ENCODE measurements at regions not wholly inside any gene's neighbourhood (a gene's known extent, or its start where the extent isn't known, plus 50 kb on each side); places are given as distances from the start of the nearest gene placed in this dataset.

DNA sequence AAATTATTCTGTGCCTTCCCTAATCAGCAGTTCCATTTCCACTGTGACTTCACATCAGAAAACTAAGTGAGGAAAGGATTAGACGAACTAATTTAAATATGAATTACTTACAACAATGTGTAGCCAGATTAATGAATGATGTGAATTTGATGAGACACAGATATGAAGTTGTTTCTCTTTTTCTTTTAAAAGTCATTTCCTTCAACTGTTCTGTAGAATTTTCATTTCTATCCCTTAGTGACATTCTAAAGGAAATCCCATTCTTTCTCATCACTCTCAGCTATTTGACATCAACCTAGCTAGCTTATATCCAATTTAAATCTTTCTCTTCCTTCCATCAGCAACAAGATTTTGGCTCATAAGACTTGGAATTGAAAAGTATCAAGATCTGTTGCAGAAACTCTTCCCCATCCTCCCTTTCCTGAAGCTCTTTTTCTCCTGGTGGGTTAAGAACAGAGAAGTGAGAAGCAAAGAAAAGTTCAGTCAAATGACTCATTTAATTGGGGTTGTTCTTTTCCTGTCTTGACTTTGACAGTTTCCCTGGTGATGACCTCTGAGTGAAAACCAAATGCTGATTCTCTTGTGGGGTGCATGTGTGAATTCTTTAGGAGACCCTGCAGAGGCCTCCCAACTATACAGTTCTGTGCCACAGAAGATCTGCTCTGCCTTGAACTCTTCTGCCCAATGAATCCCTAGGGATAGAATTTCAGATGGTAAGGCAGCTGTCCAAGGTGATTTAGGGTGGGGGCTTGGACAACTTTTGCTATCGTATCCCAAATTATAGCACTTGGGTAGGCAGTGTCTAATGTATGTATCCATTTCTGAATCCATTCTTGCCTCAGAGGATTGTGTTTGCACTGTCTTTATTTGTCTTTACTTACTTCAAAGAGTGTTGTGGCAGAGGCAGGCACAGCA lies 232.5 kb upstream of the GPRIN3 start:
- H3K27ac Mint-ChIP-seq: no peak overlapping the region
- no peak overlapping the region for H3K4me3 Mint-ChIP-seq
- no peak for ATAC-seq
- DNase-seq: no peak
- H3K9me3 Mint-ChIP-seq: peaks cover 16 to 35% of the 10 kb centered on the region in 2 donors
- H3K27me3 Mint-ChIP-seq: peaks cover 38% of the 10 kb centered on the region
- H3K4me1 Mint-ChIP-seq: peaks cover 12% of the 10 kb centered on the region

DNA sequence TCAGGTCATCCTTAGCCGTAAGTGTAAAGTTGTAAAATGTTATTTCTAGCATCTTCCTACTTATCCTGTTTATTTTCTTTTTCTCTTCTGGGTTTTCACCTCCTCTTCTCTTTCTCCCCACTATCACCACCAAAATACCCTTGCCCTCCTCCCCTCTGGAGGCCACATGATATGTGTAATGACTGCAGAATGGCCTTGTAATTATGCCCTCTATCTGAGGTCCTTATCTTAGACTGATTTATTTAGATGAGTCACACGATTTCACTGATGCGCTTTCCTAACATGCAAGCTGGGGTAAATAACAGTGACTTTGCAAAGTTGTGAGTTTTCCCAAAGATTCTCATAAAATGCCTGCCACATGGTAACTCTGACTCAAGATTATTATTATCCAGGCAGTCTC lies 231.8 kb upstream of the GPRIN3 start:
- ATAC-seq (no peak), DNase-seq (no peak)
- H3K27me3 Mint-ChIP-seq: peaks cover 45% of the 10 kb centered on the region
- H3K4me1 Mint-ChIP-seq: peaks cover 12% of the 10 kb centered on the region
- H3K9me3 Mint-ChIP-seq: peaks cover 12 to 30% of the 10 kb centered on the region in 2 donors
- H3K4me3 Mint-ChIP-seq: no peak overlapping the region
- H3K27ac Mint-ChIP-seq: no peak overlapping the region

DNA sequence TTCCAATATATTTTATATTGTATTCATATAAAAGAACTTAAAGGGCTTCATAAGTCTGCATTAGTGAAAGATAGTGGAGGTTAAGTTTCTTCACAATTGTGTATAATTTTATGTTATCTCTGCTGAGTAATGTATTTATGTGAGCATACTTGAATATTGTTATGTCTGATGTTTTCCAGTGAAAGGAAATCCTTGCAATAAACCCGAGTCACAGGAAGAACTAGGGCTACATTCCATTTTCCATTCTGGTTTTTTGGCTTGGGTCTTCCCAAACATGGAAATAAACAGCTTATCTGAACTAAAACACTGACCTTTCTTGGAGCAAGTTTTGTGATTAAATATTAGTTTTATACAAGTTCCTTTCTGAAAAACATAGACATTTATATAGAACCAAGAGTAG lies 231.3 kb upstream of the GPRIN3 start:
- no peak overlapping the region for H3K27ac Mint-ChIP-seq
- H3K27me3 Mint-ChIP-seq: peaks cover 50% of the 10 kb centered on the region
- no peak for DNase-seq
- ATAC-seq: no peak
- H3K4me3 Mint-ChIP-seq: no peak overlapping the region
- H3K4me1 Mint-ChIP-seq: peaks cover 12% of the 10 kb centered on the region
- H3K9me3 Mint-ChIP-seq: peaks cover 9 to 25% of the 10 kb centered on the region in 2 donors

DNA sequence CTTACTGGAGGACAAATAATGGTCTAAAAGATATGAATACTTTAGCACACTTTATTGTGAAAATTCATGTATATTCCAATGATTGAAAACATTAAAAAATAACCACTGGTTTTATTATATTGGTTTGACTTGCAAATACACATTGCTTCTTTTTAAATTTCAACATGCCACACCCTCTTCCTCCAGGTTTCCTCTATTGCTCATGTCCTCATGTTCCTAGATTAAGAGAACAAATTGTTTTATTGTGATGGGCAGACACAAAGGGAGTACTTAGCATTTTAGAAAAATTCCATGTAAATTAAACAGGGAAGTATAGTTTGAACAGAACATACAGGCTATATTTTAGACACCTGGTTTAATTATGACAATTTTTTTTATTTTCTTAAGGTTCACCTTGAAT lies 230.6 kb upstream of the GPRIN3 start:
- Mint-ChIP-seq H3K27ac (no peak overlapping the region), H3K27me3 (peaks cover 50% of the 10 kb centered on the region), H3K4me3 (no peak overlapping the region), H3K4me1 (peaks cover 12% of the 10 kb centered on the region), H3K9me3 (peaks cover 7 to 18% of the 10 kb centered on the region in 2 donors)
- no peak for DNase-seq
- no peak for ATAC-seq

DNA sequence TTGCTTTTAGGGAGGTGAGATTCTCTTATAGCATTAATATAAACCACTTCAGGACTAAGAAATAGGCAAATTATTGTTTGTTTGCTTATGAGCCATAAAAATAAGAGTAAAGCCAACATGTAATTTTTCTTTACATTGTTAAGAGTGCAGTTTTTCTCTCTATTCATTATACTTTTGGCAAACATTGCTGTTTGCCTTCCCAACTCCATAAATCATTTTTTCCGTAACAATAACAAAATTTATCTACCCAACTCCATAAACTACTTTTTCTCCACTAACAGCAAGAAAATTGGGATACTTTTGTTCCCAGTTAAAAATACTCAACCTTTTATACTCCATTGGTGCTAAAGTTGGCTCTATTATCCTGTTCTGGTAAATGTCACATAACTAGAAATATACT lies 229.7 kb upstream of the GPRIN3 start:
- ATAC-seq (no peak), DNase-seq (no peak)
- peaks cover 0 to 12% of the 10 kb centered on the region in 2 donors for H3K9me3 Mint-ChIP-seq
- H3K4me3 Mint-ChIP-seq: no peak overlapping the region
- no peak overlapping the region for H3K27ac Mint-ChIP-seq
- peaks cover 12% of the 10 kb centered on the region for H3K4me1 Mint-ChIP-seq
- peaks cover 52% of the 10 kb centered on the region for H3K27me3 Mint-ChIP-seq

DNA sequence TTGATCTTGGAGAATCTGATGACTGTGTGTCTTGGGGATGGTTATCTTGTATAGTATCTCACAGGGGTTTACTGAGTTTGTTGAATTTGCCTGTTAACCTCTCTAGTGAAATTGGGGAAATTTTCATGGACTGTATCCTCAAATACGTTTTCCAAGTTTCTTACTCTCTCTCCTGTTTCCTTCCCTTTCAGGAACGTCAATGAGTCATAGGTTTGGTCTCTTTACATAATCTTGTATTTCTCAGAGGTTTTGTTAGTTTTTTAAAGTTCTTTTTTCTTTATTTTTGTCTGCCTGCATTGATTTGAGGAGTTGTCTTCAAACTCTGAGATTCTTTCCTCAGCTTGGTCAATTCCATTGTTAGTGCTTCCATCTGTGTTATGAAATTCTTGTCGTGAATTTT lies 227.7 kb upstream of the GPRIN3 start:
- ATAC-seq (no peak), DNase-seq (no peak)
- Mint-ChIP-seq H3K27me3 (peaks cover 66% of the 10 kb centered on the region), H3K4me1 (peaks cover 10% of the 10 kb centered on the region), H3K9me3 (peaks cover 0 to 12% of the 10 kb centered on the region in 2 donors), H3K4me3 (no peak overlapping the region), H3K27ac (no peak overlapping the region)

DNA sequence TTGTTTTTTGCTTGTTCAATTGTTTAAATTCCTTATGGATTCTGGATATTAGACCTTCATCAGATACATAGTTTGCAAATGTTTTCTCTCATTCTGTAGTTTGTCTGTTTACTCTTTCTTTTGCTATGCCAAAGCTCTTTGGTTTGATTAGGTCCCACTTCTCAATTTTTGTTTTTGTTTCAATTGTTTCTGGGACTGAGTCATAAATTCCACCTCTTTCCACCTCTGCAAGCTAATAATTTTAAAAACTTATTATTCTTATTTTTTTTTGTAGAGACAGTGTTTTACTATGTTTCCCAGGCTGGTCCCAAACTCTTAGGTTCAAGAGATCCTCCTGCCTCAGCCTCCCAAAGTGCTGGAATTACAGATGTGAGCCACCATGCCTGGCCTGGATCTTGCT lies 226.8 kb upstream of the GPRIN3 start:
- peaks cover 0 to 12% of the 10 kb centered on the region in 2 donors for H3K9me3 Mint-ChIP-seq
- H3K4me3 Mint-ChIP-seq: no peak overlapping the region
- H3K27me3 Mint-ChIP-seq: peaks cover 68% of the 10 kb centered on the region
- peaks cover under 1% of the 10 kb centered on the region for H3K4me1 Mint-ChIP-seq
- ATAC-seq: no peak
- H3K27ac Mint-ChIP-seq: no peak overlapping the region
- no peak for DNase-seq

DNA sequence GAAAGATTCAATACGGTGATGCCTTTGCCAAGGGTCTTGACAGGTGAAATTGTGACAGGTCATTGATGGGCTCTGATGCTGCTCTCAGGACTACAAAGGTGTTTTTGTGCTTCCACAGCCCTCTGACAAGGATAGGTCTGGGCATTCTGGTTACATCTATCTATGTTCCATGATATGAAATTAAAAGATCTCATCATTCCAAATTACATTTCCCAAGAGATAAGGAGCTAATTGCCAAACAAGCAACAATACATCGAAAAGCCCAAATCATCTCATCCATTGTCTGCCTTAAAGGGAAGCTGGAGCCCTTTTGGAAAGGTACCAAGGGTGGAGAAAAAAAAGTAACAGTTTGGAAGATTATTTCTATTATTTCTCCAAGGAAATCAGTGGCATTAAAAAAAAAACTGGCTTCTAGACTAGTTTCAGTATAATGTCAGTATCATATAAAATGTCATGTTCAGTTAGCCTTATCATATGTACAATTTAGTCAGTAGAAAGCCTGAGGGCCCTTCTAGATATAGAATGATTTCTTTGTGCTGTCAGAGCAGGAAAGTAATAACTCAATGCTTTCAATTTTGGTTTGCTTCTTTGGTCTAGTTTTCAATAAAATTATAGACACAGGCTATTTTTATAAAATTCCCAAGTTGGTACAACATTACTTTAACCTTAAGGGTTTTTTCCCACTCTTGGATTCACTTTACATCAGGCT lies 224.5 kb upstream of the GPRIN3 start:
- DNase-seq (no peak), ATAC-seq (no peak)
- no peak overlapping the region for H3K27ac Mint-ChIP-seq
- H3K27me3 Mint-ChIP-seq: peaks cover 74% of the 10 kb centered on the region
- peaks cover 0 to 12% of the 10 kb centered on the region in 2 donors for H3K9me3 Mint-ChIP-seq
- peaks cover 15% of the 10 kb centered on the region for H3K4me1 Mint-ChIP-seq
- H3K4me3 Mint-ChIP-seq: no peak overlapping the region

DNA sequence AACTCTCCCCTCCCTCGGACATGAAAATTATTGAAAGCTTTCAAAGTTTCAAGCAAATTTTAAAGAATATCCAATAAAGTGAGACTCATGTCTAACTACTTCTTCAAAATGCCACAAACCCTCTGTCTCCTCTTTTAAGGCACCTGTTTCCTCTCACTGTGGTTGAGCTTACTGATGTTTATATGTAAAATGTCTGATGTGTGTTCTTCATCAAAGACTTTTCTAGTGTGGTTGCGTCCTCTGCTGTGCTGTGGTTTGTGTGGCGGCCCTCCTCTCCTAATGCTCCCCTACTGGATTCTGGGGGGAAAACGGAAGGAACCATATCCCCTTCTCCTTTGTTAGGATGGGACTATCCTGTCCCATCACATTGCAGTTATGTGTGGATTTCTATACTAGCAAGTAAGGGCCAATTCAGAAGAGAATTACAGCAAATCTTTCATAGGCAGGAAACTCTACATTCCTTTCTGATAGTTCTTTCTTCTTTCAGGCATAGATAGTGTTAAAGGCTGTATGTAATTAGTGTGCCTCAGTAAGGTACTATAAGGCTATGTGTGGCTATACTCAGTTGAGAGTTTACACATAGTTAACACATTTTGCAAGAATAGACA lies 221.0 kb upstream of the GPRIN3 start:
- no peak overlapping the region for H3K27ac Mint-ChIP-seq
- H3K27me3 Mint-ChIP-seq: peaks cover 65% of the 10 kb centered on the region
- no peak for DNase-seq
- H3K4me1 Mint-ChIP-seq: peaks cover 15% of the 10 kb centered on the region
- H3K4me3 Mint-ChIP-seq: no peak overlapping the region
- no peaks in the 10 kb centered on the region for H3K9me3 Mint-ChIP-seq
- no peak for ATAC-seq

DNA sequence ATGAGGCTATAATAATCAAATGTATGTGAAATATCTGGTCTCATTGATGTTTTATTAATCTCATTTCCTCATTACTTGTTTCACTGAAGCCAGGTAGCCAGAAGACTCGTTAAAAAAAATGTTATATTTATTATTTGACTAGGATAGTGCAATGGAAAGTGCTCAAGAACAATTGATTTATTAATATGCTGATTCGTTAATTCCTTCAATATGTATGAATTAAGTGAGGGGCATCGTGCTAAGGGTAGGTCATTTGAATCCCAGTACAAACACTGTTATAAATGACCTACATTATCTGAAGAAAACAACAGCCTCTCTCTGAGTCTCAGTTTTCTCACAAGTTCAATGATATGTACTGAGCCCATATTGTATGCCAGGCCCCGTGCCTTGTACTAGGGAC lies 214.2 kb upstream of the GPRIN3 start:
- no peak for DNase-seq
- H3K4me3 Mint-ChIP-seq: no peak overlapping the region
- peaks cover 35% of the 10 kb centered on the region for H3K27me3 Mint-ChIP-seq
- H3K4me1 Mint-ChIP-seq: no peaks in the 10 kb centered on the region
- ATAC-seq: no peak
- no peak overlapping the region for H3K27ac Mint-ChIP-seq
- H3K9me3 Mint-ChIP-seq: no peaks in the 10 kb centered on the region

DNA sequence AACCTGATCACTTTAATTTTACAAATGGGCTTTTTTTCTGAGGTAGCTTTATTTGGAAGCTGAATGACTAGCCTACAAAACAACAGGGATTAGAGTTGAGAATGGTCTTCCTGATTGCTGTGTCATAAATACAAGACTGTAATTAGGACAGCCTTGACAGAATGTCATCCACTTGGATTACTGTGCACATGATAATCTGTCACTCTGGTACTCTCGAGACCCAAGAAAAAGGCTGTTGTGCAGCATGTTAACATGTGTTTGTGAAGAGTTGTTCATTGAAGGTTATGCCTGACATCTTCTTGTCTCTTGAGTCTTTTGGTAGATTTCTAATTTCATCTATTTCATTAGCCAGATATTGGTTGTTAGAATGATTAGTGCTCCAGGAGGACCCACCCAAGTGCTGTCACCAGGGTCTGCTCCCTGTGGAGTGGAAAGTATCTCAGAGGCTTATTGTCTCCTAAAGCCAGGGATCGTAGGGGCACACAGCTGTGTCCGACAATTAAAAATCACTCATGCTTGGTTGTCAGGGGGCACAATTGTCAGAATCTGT lies 212.2 kb upstream of the GPRIN3 start:
- Mint-ChIP-seq H3K27ac (no peak overlapping the region), H3K4me1 (no peaks in the 10 kb centered on the region), H3K4me3 (no peak overlapping the region), H3K9me3 (no peaks in the 10 kb centered on the region), H3K27me3 (peaks cover 28% of the 10 kb centered on the region)
- no peak for DNase-seq
- no peak for ATAC-seq

DNA sequence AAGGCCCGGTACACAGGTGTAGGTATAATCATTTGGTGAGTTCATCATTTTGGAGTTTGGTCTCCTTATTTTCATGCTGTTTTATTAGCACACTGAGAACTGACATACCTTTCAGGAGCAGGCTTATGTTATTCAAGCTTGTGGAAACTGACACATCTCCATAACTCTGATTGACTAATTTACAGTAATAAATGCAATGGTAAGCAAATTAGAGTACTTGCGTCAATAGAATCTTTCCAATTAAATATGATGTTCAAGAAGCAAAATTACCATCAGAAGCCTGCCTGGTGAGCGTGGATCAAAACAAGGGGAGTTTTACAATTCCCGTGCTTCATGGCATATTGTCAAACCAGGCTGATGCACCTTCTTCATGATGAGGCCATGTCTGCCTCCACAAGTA lies 210.7 kb upstream of the GPRIN3 start:
- H3K27me3 Mint-ChIP-seq: peaks cover 35% of the 10 kb centered on the region
- no peak overlapping the region for H3K27ac Mint-ChIP-seq
- DNase-seq (no peak), ATAC-seq (no peak)
- no peak overlapping the region for H3K4me3 Mint-ChIP-seq
- no peaks in the 10 kb centered on the region for H3K4me1 Mint-ChIP-seq
- no peaks in the 10 kb centered on the region for H3K9me3 Mint-ChIP-seq

DNA sequence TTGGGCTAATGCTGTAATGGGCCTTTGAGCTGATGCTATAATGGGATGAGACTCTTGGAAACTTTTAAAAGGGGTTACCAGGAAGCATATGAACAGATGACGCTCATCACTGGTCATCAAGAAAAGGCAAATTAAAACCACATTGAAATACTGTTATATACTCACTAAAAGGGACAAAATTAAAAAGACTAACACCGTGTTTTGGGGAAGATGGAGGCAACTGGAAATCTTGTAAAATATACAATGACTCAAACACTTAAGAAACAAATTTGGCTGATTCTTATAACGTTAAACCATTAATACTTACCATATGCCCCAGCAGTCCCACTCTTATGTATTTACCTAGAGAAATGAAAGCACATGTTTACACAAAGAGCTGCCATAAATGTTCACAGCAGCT lies 207.2 kb upstream of the GPRIN3 start:
- no peak for DNase-seq
- H3K9me3 Mint-ChIP-seq: no peaks in the 10 kb centered on the region
- peaks cover 31% of the 10 kb centered on the region for H3K27me3 Mint-ChIP-seq
- ATAC-seq: no peak
- no peak overlapping the region for H3K4me3 Mint-ChIP-seq
- H3K27ac Mint-ChIP-seq: no peak overlapping the region
- H3K4me1 Mint-ChIP-seq: peaks cover 3% of the 10 kb centered on the region

DNA sequence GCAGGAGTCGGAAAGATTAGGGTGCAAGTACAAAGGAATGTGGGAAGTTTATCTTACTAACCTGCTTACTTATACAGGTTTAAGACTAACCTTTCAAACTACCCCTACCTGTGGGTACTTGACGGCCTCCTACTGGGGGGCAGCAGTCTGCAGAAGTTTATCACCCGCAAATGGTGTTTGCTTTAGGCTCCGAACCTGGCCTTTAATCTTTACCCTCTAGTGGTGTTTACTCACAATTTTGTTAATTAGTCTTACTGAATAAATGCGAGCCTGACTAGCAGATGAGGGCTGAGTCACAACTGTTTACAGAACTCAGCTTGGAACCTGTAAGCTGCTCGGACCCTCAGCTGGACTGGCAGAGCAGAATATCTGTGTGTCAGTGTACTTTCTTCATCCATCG lies 204.2 kb upstream of the GPRIN3 start:
- H3K4me1 Mint-ChIP-seq: peaks cover 14% of the 10 kb centered on the region
- DNase-seq (no peak), ATAC-seq (no peak)
- H3K27ac Mint-ChIP-seq: no peak overlapping the region
- peaks cover 5 to 7% of the 10 kb centered on the region in 2 donors for H3K9me3 Mint-ChIP-seq
- peaks cover 17% of the 10 kb centered on the region for H3K27me3 Mint-ChIP-seq
- no peak overlapping the region for H3K4me3 Mint-ChIP-seq

DNA sequence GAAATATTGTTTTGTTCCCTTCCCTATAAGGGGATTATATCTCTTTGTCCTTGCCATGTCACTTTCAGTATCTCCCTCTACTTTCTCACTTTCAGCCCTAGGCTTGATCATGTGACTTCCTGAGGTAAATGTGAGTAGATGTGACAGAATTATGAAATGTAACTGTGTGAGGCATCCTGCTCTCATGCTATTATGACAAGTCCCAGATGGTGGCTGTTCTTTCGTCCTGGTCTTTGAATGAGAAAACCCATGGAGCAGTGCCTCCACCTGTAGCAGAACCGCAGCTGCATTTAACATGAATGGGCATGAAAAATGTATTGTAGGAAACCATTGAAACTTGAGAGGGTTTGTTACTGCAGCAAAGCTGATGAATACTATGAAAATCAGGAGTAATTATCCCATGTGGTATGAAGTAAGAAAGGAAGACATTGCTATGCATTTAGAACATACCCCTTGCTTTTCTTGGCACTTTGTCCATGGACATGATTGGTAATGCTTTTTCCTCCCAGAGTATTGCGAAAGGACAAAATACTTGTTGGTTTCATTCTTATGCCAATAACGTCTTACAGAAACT lies 202.2 kb upstream of the GPRIN3 start:
- peaks cover 14% of the 10 kb centered on the region for H3K4me1 Mint-ChIP-seq
- peaks cover 5 to 7% of the 10 kb centered on the region in 2 donors for H3K9me3 Mint-ChIP-seq
- DNase-seq (peak; percentile 26 to 41), ATAC-seq (peak; percentile 99)
- H3K27ac Mint-ChIP-seq: no peak overlapping the region
- H3K4me3 Mint-ChIP-seq: peak overlapping the region; percentile 47 to 49
- peaks cover 10% of the 10 kb centered on the region for H3K27me3 Mint-ChIP-seq

Data from stimulated activated naive CD8-positive, alpha-beta T cell treated with anti-CD3 and anti-CD28 coated beads, Interleukin-15, amount 100 ng/mL, for 72 hours (primary cell).